NCI-H2107 treated with DMSO at 0.1 percent for 48 hours (cell line): ENCODE measurements at regions not wholly inside any gene's neighbourhood (a gene's known extent, or its start where the extent isn't known, plus 50 kb on each side); places are given as distances from the start of the nearest gene placed in this dataset.
"Not testable (repeated sequence)": the region's sequence is repeated elsewhere in the genome, so short reads cannot be mapped to it uniquely, and the experiment has no call there.

Experiments
- DNase-seq: peaks from one replicate; lab custom pipeline; 2025; ENCODE audit not compliant: unreplicated experiment; lab: John Stamatoyannopoulos, UW

DNA sequence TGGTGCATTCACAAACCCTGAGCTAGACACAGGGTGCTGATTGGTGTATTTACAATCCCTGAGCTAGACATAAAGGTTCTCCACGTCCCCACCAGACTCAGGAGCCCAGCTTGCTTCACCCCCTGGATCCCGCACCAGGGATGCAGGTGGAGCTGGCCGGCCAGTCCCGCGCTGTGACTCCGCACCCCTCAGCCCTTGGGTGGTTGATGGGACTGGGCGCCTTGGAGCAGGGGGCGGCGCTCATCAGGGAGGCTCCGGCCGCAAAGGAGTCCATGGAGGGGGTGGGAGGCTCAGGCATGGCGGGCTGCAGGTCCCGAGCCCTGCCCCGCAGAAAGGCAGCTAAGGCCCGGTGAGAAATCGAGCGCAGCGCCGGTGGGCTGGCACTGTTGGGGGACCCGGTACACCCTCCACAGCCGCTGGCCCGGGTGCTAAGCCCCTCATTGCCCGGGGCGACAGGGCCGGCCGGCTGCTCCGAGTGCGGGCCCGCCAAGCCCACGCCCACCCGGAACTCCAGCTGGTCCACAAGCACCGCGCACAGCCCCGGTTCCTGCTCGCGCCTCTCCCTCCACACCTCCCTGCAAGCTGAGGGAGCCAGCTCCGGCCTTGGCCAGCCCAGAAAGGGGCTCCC, 167.6 kb downstream of the VEGFC start:
- not testable (repeated sequence) for DNase-seq

DNA sequence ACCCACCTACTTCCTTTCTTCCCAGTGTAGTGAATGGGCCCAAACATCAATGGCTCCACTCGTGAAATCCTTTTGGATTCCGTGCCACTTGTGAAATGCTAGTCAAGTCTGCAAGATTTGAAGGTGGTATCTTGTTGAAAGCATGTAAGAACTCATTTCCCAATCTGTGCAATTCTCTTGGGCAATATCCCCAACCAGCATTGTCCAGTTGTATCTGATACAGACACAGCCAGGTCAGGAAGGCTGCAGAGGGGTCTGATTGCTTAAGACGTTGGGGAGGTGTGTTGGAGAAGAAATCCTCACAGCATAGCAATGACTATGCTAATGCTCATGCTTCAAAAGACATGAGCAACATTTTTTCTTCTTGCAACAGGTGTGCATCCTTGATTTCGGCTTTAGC, 164.8 kb downstream of the VEGFC start:
- DNase-seq: no peak

DNA sequence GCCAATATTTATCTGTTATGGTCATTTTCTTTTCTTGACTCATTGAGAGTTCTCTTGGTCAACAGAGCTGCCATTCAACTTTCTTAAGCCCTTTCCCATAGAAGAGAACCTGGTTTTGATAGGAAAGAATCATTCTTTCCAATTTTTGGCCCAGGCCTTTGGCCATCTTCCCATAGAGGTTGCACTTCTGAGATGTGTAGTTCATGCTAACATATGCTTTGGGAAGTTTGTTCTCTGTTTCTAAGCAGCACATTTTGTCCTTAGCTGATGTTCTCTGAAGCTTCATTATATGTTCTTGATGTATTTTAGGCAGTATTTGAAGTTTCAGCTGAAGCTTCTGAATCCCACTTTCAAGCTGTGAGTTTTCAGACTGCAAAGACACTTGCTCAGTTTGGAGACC, 161.1 kb downstream of the VEGFC start:
- DNase-seq: no peak
